CD4-positive, alpha-beta T cell treated with Interleukin-17A for 1 hour (primary cell): ENCODE measurements at regions not wholly inside any gene's neighbourhood (a gene's known extent, or its start where the extent isn't known, plus 50 kb on each side); places are given as distances from the start of the nearest gene placed in this dataset.
"Not testable (repeated sequence)": the region's sequence is repeated elsewhere in the genome, so short reads cannot be mapped to it uniquely, and the experiment has no call there.

Experiments
- DNase-seq: peaks from one replicate; pipeline ENCODE4 v3.0.0-alpha.2; 2020

DNA sequence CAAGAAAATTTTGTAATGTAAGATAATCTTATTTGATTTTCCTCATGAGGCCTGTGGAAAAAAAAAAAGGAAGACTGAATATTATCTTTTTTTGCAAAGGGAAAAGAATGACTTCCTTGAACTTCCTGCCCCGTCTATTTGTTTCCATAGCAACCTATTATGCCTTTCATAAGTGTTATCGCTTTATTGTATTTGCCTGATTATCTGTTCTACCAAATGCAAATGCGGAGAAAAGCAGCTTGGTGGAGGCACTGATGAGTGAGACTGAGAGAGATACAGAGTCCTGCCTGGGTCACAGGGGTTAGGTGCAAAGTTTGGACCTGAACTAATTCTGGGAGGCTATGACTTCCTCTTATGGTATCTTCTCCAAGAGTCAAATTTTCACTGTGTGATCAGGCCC lies 334.0 kb upstream of the KCNMB2 start:
- no peak for DNase-seq

DNA sequence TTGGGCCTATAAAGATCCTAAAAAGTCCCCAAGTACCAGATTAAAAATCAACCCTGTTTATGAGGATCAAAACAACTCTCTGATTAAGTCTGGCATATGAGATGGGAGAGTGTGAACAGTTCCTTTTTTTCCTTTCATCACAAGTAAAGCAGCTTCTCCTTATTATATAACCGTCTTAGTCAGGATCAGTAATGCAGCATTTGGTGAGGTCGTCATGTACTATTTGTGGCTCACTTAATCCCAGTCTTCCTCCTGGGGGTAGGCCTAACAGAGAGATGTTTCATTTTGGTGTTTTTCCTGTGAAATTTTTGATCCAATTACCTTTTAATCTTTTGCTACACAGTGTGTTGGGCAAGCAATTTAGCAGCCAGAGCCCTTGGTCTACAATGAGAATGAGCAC lies 333.1 kb upstream of the KCNMB2 start:
- DNase-seq, result no peak

DNA sequence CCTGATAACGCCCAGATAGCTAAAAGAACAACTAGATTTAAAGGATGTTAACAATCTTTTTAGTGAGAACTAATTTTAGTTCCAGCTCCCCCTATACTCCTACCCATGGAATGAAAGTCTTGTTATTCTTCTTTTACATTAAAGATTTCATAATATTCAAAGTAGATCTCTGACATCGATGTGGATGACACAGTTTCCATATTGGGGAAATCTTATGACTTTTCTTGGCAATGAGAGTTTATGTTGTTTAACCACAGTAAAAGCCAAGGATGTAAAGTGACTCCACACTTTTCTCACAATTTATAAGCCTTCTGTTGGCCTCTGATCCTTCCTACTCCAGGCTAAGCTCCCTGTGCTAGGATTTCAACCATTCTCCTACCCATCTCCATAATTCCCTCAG lies 332.6 kb upstream of the KCNMB2 start:
- no peak for DNase-seq

- DNase-seq, result no peak
Observed at GRCh38 chr3:178205740-178206139, 330.5 kb upstream of the KCNMB2 start.

DNA sequence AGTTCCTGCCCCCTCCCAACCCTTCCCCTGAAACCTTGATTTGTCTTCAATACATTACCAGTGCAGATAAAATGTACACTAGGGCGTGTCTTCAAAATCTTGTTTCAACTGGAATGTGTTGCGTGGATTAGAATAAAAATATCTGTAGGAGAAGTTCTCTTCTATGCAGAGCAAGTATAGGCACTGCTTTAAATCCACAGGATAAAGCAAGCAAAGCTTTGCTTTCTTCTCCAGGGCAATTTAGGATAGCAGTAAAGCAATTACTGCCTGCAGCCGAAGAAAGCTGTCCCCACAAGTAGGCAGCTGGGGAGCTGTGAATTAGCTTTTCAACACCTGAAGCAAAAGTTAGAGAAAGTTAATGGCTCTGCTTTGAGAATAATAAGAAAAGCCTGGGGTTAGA lies 329.7 kb upstream of the KCNMB2 start:
- no peak for DNase-seq

DNA sequence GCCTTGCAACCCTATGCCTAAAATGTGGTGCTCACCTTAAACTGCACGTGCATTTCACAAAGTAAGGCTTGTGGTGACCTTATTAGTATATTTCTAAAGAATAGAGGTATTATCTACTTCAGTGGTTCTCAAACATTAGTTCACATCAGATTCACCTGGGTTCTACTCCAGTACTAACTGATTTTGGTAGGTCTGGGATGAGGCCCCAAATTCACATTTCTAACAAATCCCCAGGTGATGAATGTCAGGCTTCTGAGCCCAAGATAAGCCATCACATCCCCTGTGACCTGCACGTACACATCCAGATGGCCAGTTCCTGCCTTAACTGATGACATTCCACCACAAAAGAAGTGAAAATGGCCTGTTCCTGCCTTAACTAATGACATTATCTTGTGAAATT lies 329.1 kb upstream of the KCNMB2 start:
- DNase-seq, result not testable (repeated sequence)

- DNase-seq, result not testable (repeated sequence)
Observed at GRCh38 chr3:178207627-178208026, 328.6 kb upstream of the KCNMB2 start.

- DNase-seq, result not testable (repeated sequence)
Observed at GRCh38 chr3:178209116-178209515, 327.1 kb upstream of the KCNMB2 start.

- not testable (repeated sequence) for DNase-seq
Observed at GRCh38 chr3:178209618-178210017, 326.6 kb upstream of the KCNMB2 start.

- DNase-seq, result not testable (repeated sequence)
Observed at GRCh38 chr3:178211086-178211485, 325.1 kb upstream of the KCNMB2 start.

- DNase-seq, result no peak
Observed at GRCh38 chr3:178217479-178217878, 318.8 kb upstream of the KCNMB2 start.

- no peak for DNase-seq
Observed at GRCh38 chr3:178218231-178218630, 318.0 kb upstream of the KCNMB2 start.

DNA sequence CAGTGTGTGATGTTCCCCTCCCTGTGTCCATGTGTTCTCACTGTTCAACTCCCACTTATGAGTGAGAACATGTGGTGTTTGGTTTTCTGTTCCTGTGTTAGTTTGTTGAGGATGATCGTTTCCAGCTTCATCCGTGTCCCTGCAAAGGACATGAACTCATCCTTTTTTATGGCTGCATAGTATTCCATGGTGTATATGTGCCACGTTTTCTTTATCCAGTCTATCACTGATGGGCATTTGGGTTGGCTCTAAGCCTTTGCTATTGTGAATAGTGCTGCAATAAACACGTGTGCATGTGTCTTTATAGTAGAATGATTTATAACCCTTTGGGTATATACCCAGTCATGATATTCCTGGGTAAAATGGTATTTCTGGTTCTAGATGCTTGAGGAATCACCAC lies 316.6 kb upstream of the KCNMB2 start:
- DNase-seq, result not testable (repeated sequence)

- no peak for DNase-seq
Observed at GRCh38 chr3:178223876-178224275, 312.4 kb upstream of the KCNMB2 start.

DNA sequence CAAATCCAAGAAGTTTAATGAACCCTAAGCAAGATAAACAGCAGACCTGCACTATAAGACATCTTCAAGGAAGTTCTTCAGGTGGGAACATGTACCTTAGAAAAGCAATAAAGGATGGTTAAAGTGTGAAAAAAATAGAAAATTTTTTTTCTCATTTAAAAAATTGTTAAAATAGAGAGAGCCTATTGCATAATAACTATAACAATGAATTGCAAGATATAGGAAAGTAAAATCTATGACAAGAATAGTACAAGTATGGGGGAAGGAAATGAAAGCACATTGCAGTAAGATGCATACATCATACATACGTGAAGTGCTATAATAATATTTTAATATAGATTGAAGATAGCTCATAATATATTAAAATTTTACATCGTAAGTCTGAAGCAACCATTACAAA lies 310.1 kb upstream of the KCNMB2 start:
- DNase-seq, result no peak

GRCh38 chr3:178231645-178232044 lies 304.6 kb upstream of the KCNMB2 start:
- no peak for DNase-seq

DNA sequence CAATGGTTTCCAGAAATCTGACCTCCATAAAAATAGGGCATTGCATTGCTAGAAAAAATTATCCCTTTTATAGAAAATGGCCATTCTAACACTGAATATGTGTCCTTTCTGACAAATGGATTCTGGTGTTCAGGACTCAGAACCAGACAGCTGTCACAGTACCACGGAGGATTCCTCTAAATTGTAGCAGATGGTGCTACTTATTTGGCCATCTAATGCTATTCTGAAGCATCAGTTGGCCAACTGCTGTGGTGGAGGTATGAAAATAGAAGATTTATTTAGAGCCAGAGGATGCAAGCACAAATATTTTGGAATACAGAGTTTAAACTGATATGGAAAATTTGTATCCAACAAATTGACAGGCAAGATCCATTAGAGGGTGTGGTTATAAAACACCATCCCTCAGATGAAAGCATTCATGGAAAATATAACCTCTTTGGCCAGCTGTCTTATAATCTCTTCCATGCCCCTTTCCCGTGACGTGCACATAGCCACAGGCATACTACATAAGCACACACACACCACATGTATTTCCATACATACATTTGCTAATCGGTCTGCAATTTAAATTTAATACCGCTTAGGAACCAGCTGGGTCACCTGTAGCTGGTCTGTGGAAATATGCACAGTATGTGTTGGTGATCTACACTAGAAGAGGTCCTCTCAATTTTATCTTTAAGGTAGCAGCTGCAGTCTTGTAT lies 302.7 kb upstream of the KCNMB2 start:
- DNase-seq, result no peak

- DNase-seq, result no peak
Observed at GRCh38 chr3:178236555-178237277, 299.5 kb upstream of the KCNMB2 start.

DNA sequence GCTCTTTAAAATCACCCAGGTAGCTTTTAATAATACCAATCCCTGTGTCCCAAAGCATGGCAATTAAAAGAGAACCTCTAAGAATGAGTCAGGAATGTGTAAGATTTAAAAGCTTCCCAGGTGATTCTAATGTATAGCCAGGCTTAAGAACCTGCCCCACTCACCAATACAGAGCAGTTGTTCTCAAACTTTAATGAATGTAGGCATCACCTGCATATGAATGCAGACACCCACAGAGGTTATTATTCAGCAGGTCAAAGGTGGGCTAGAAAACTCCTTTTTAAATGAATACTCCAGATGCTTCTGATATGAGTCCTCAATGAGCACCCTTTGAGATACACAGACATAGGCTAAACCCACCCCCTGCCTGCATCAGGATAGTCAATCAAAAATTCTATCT lies 298.1 kb upstream of the KCNMB2 start:
- no peak for DNase-seq

DNA sequence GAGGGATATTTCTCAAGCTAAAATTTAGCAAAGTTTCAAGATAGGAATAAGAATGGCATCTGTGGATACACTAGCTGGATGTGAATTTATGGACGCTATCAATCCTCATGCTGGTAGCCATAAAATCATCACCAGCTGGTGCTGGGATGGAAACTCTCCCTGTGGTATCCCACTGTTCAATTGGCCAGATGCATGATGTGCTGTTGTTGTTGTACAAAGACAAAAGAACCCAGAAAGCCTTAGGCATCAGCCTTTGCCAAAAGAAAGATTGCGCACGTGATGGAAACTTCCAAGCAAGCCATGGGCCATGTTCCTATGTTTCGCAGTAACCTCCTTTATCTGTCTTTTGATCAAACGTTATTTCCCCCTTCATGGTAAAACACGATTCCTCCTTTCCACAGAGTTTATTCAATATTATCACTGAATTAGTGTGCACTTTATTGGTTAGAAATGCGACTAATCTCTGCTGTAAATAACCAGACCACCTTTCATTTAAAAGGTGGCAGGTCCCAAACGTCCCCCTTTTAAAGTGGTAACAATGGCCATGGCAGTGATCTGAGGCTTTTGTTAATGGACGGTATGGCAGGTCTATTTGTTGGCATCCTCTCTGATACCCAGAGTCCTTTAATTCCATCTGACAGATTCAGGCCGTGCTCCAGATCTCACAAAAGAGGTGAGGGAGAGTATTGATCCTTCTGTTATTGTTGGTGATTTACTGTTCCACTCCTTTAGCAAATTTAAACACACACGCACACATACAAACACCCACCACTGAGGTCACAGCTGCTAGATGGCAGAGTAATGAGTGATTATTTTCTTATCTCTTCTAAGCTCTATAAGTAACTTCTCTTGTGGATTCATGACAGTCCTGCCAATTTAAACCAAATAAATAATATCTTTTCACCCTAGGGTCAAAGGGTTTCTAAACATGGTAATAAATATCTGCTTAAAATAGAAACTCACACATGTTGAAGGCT lies 291.2 kb upstream of the KCNMB2 start:
- no peak for DNase-seq

GRCh38 chr3:178246004-178246403 lies 290.2 kb upstream of the KCNMB2 start:
- no peak for DNase-seq

DNA sequence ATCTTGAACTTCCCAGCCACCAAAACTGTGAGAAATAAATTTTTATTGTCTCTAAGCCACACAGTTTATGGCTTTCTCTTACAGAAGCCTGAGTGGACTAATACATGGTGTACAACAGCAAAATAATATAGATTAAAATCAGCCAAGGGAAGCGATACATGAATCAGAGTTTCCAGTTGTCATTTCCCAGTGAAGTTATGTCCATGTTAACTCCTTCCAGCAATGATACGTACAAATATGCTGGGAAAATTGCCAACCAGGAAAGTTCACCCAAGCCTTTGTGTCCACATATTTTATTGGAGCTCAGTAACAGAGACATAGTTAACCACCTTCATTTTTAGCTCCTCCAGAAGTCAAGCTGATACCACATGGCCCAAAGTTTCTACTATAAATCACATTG lies 280.9 kb upstream of the KCNMB2 start:
- no peak for DNase-seq

- DNase-seq, result no peak
Observed at GRCh38 chr3:178257491-178257890, 278.7 kb upstream of the KCNMB2 start.
